HCT116 (cell line): ENCODE measurements at regions not wholly inside any gene's neighbourhood (a gene's known extent, or its start where the extent isn't known, plus 50 kb on each side); places are given as distances from the start of the nearest gene placed in this dataset.

ENCODE experiments used
- ATAC-seq: fragments of 200-7000 bp; cut with Tn5 transposase; 2 replicates; pipeline ENCODE4 v1.9.1; 2020; ENCODE audit warnings: mild to moderate bottlenecking, moderate library complexity
- BruUV-seq: library from RNA; stranded (reverse); fragments of 400-500 nt; replicated peaks from 2 replicates; lab custom pipeline; 2021; lab: Mats Ljungman, UMichigan
- CTCF ChIA-PET: fragments of 300-600 bp; sonication (Branson Sonifier 250); formaldehyde crosslinking; loops from one replicate; lab custom pipeline; 2021; ENCODE audit warnings: antibody characterized with exemption; lab: Charles Lee
- POLR2A ChIA-PET: fragments of 300-600, 350-600 bp; sonication (Branson Sonifier 250); formaldehyde crosslinking; loops from one replicate; lab custom pipeline; 2021; ENCODE audit warnings: antibody characterized with exemption; lab: Charles Lee
- RAD21 ChIA-PET, 2 experiments: fragments of 300-600 bp; sonication (Branson Sonifier 250); formaldehyde crosslinking; loops; one replicate each; lab custom pipeline; 2023; ENCODE audit warnings: low total read pairs in 2 of 2; ENCODE audit not compliant: uncharacterized antibody in 2 of 2, unreplicated experiment in 2 of 2, low non-redundant PET in 1 of 2; lab: Charles Lee
- DNase-seq: peaks from one replicate; pipeline ENCODE4 v3.0.0-alpha.2; 2010; ENCODE audit warnings: low read depth, low spot score
- H2AFZ ChIP-seq: fragments of 200-600 bp; shearing (Covaris generic), sonication (generic); 2 replicates; pipeline ENCODE4 v1.6.1; 2017; ENCODE audit warnings: low read depth, mixed run types, mixed read lengths, antibody characterized with exemption, low read length; ENCODE audit not compliant: poor library complexity, severe bottlenecking
- H3K27ac ChIP-seq: 2 replicates; pipeline ENCODE4 v1.5.1; 2012; ENCODE audit warnings: low read depth, low read length
- H3K27me3 ChIP-seq: fragments of 200-600 bp; sonication (generic); 2 replicates; pipeline ENCODE4 v1.6.1; 2016; ENCODE audit warnings: mixed run types, low read length, mixed read lengths; ENCODE audit not compliant: insufficient read depth
- H3K36me3 ChIP-seq, 2 experiments: fragments of 200-500 bp in 1 of 2; fragments of 200-600 bp in 1 of 2; sonication (Bioruptor generic) in 1 of 2; sonication (generic) in 1 of 2; 2 replicates each; pipeline versions ENCODE4 v1.5.1 to v1.6.1; 2014 to 2016; ENCODE audit warnings: low read length in 2 of 2, inconsistent platforms in 1 of 2, mixed read lengths in 1 of 2, mixed run types in 1 of 2; ENCODE audit not compliant: insufficient read depth in 2 of 2, control insufficient read depth in 1 of 2
- H3K4me1 ChIP-seq, 2 experiments: fragments of 200-600 bp in 1 of 2; sonication (generic) in 1 of 2; 2 replicates each; pipeline versions ENCODE4 v1.5.1 to v1.6.1; 2012 to 2017; ENCODE audit warnings: low read length in 2 of 2, inconsistent platforms in 1 of 2, mild to moderate bottlenecking in 1 of 2, mixed read lengths in 1 of 2, mixed run types in 1 of 2, moderate library complexity in 1 of 2; ENCODE audit not compliant: insufficient read depth in 2 of 2, control insufficient read depth in 1 of 2
- H3K4me2 ChIP-seq: fragments of 200-600 bp; sonication (generic); 2 replicates; pipeline ENCODE4 v1.6.1; 2017; ENCODE audit warnings: mixed run types, low read length, mixed read lengths
- H3K4me3 ChIP-seq, 2 experiments: fragments of 200-600 bp in 1 of 2; sonication (generic) in 1 of 2; replicated peaks in 1 of 2; 2 replicates each; pipeline ENCODE4 v1.5.1; 2011 to 2016; ENCODE audit warnings: low read length in 2 of 2, control low read depth in 1 of 2, low read depth in 1 of 2, mild to moderate bottlenecking in 1 of 2, mixed read lengths in 1 of 2, mixed run types in 1 of 2
- H3K79me2 ChIP-seq: fragments of 200-600 bp; sonication (generic); 2 replicates; pipeline ENCODE4 v1.6.1; 2017; ENCODE audit warnings: mild to moderate bottlenecking, mixed run types, low read length, moderate library complexity, mixed read lengths; ENCODE audit not compliant: insufficient read depth
- H3K9ac ChIP-seq: fragments of 200-600 bp; sonication (generic); 2 replicates; pipeline ENCODE4 v1.6.1; 2016; ENCODE audit warnings: low read length, mixed read lengths
- H3K9me2 ChIP-seq: fragments of 200-600 bp; sonication (generic), shearing (Covaris generic); 2 replicates; pipeline ENCODE4 v1.6.1; 2017; ENCODE audit warnings: mixed run types, mild to moderate bottlenecking, moderate library complexity; ENCODE audit not compliant: insufficient read depth
- H3K9me3 ChIP-seq, 2 experiments: fragments of 200-500 bp in 1 of 2; fragments of 200-600 bp in 1 of 2; sonication (Bioruptor generic) in 1 of 2; sonication (generic) in 1 of 2; 2 replicates each; pipeline ENCODE4 v1.6.1; 2014 to 2017; ENCODE audit warnings: low read length in 2 of 2, mixed read lengths in 2 of 2, inconsistent platforms in 1 of 2, low read depth in 1 of 2, mild to moderate bottlenecking in 1 of 2, mixed run types in 1 of 2, moderate library complexity in 1 of 2; ENCODE audit not compliant: control insufficient read depth in 1 of 2, insufficient read depth in 1 of 2
- H4K20me1 ChIP-seq: fragments of 200-600 bp; sonication (generic), shearing (Covaris generic); 2 replicates; pipeline ENCODE4 v1.6.1; 2017; ENCODE audit warnings: mixed run types, mild to moderate bottlenecking, moderate library complexity; ENCODE audit not compliant: insufficient read depth
- ATF3 ChIP-seq: IDR thresholded peaks from 2 replicates; pipeline ENCODE4 v1.6.1; 2012
- CBX3 ChIP-seq: IDR thresholded peaks from 2 replicates; pipeline ENCODE4 v1.6.1; 2012; ENCODE audit warnings: low read depth
- CEBPB ChIP-seq: IDR thresholded peaks from 2 replicates; pipeline ENCODE4 v1.6.1; 2012; ENCODE audit warnings: low read depth
- EGR1 ChIP-seq: IDR thresholded peaks from 2 replicates; pipeline ENCODE4 v1.6.1; 2012; ENCODE audit warnings: low read depth
- ELF1 ChIP-seq: IDR thresholded peaks from 2 replicates; pipeline ENCODE4 v1.6.1; 2012; ENCODE audit warnings: low read depth, borderline replicate concordance
- EZH2phosphoT487 ChIP-seq: fragments of 200-600 bp; IDR thresholded peaks from 2 replicates; pipeline ENCODE4 v1.6.1; 2018; ENCODE audit warnings: antibody characterized with exemption, borderline replicate concordance
- FOSL1 ChIP-seq: IDR thresholded peaks from 2 replicates; pipeline ENCODE4 v1.6.1; 2012; ENCODE audit warnings: low read depth
- MAX ChIP-seq: IDR thresholded peaks from 2 replicates; pipeline ENCODE4 v1.6.1; 2012
- POLR2A ChIP-seq: IDR thresholded peaks from 2 replicates; pipeline ENCODE4 v1.7.0; 2011; ENCODE audit warnings: borderline replicate concordance; ENCODE audit not compliant: insufficient read depth, insufficient read length; ENCODE audit errors: extremely low read depth
- SIN3A ChIP-seq: IDR thresholded peaks from 2 replicates; pipeline ENCODE4 v1.6.1; 2012; ENCODE audit warnings: low read depth
- SRF ChIP-seq: IDR thresholded peaks from 2 replicates; pipeline ENCODE4 v1.6.1; 2012; ENCODE audit warnings: low read depth
- YY1 ChIP-seq: IDR thresholded peaks from 2 replicates; pipeline ENCODE4 v1.6.1; 2011; ENCODE audit warnings: low read length, low read depth, moderate library complexity, mild to moderate bottlenecking; ENCODE audit not compliant: insufficient replicate concordance; ENCODE audit errors: extremely low read depth
- ZFX ChIP-seq: fragments of 450-650 bp; IDR thresholded peaks from 2 replicates; pipeline ENCODE4 v1.6.1; 2017
- intact Hi-C: fragments of 100-400 bp; cut with micrococcal nuclease; formaldehyde crosslinking; loops from 2 replicates; pipeline ENCODE4 v1.10.0; 2022
- TF ChIP-seq, protein P1 (sequence below), 3 experiments: fragments of 200-600 bp in 1 of 3; sonication (generic) in 1 of 3; IDR thresholded peaks in 2 of 3; conservative IDR thresholded peaks in 1 of 3; 2 replicates each; pipeline ENCODE4 v1.5.1; 2012 to 2017; ENCODE audit warnings: low read depth in 2 of 3, low read length in 2 of 3, antibody characterized with exemption in 1 of 3, borderline replicate concordance in 1 of 3, control low read depth in 1 of 3, mild to moderate bottlenecking in 1 of 3, mixed read lengths in 1 of 3, mixed run types in 1 of 3, moderate library complexity in 1 of 3; ENCODE audit not compliant: insufficient read depth in 1 of 3

DNA sequence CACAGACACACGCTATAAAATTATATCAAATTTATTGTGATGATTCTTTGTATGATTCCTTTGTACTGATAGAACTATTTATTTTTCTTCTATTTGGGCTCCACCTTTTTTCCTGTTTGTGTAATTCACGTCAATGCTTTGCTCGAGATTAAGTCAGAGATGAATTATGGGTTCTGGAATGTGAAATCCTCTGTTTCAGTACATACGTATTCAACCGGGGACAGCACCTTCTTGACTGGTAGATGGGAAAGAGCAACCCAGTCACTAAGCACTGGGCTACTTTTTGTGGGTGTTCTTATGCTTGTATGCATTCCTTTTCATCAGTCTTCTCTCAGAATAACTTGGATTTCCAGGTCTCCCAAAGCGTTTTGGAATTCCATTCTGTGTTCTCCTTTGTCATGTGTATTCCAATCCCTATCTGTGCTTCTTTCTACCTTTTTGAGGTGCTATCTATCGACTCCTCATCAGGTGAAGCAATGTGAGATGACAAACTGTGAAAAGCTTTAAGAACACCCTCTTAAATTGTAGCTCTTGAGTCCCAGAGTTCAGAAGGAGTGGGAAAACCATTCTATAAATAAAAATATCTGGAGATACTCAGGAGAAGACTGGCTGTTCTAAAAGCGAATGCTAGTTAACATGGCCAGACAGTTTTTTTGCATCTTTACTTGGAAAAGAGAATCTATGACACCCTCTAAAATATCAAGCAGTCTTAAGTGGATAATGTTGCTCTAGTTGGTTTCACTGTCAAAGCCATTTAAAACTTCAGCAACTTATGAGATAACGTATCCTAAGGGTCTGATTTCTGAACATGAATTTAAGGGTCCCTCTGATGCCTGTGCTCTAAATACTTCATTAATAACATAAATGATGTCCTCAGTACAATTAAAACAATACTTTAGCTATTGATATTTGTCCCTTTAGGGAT, 197.7 kb upstream of the PREP start:
- TF ChIP-seq POLR2A (no peak), SIN3A (no peak), SRF (no peak), EGR1 (no peak), EZH2phosphoT487 (no peak), YY1 (no peak), FOSL1 (no peak), ZFX (no peak), CEBPB (no peak), CBX3 (no peak), ATF3 (no peak), ELF1 (no peak), MAX (no peak)
- TF ChIP-seq, protein P1, sequence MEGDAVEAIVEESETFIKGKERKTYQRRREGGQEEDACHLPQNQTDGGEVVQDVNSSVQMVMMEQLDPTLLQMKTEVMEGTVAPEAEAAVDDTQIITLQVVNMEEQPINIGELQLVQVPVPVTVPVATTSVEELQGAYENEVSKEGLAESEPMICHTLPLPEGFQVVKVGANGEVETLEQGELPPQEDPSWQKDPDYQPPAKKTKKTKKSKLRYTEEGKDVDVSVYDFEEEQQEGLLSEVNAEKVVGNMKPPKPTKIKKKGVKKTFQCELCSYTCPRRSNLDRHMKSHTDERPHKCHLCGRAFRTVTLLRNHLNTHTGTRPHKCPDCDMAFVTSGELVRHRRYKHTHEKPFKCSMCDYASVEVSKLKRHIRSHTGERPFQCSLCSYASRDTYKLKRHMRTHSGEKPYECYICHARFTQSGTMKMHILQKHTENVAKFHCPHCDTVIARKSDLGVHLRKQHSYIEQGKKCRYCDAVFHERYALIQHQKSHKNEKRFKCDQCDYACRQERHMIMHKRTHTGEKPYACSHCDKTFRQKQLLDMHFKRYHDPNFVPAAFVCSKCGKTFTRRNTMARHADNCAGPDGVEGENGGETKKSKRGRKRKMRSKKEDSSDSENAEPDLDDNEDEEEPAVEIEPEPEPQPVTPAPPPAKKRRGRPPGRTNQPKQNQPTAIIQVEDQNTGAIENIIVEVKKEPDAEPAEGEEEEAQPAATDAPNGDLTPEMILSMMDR (IDR thresholded peaks at IDR 0.05 in 2 of 3, conservative IDR thresholded peaks at IDR 0.05 in 1 of 3; ENCODE audit: borderline replicate concordance in 1 of 3, insufficient read depth in 1 of 3, low read depth in 2 of 3, low read length in 2 of 3), result no peak
- ChIA-PET POLR2A (no interaction called here), RAD21 (no interaction called here), CTCF (no interaction called here)
- no peaks in the 10 kb centered on the region for H3K9me2 ChIP-seq
- peaks cover 0 to 10% of the 10 kb centered on the region in 2 experiments; a peak in 2 of 4 replicates for H3K4me1 ChIP-seq
- H3K9ac ChIP-seq, result no peak overlapping the region
- ATAC-seq (no peak), DNase-seq (no peak)
- BruUV-seq, result no TSS peak
- H3K9me3 ChIP-seq, result no peaks in the 10 kb centered on the region
- no peak overlapping the region for H3K27ac ChIP-seq
- H3K79me2 ChIP-seq, result no peaks in the 10 kb centered on the region
- H3K4me3 ChIP-seq, result no peak overlapping the region
- no peaks in the 10 kb centered on the region for H3K27me3 ChIP-seq
- no peaks in the 10 kb centered on the region for H3K36me3 ChIP-seq
- intact Hi-C loops, result no loop called here
- H2AFZ ChIP-seq, result no peak overlapping the region
- H4K20me1 ChIP-seq, result no peaks in the 10 kb centered on the region
- H3K4me2 ChIP-seq, result no peak overlapping the region
